Transverse colon (tissue), 4 donors: ENCODE measurements at regions not wholly inside any gene's neighbourhood (a gene's known extent, or its start where the extent isn't known, plus 50 kb on each side); places are given as distances from the start of the nearest gene placed in this dataset.
A peak's percentile ranks its signal among the peaks of the same experiment; 100 is the strongest.

ENCODE experiments used
- DNase-seq: peaks from one replicate; pipeline ENCODE4 v3.0.0-alpha.2; 2019
- H3K27ac ChIP-seq, 4 donors: fragments of 200-600 bp; sonication (generic); 2 replicates each; pipeline ENCODE4 v1.5.1; 2016 to 2018; ENCODE audit warnings: inconsistent platforms in 4 of 4
- H3K27me3 ChIP-seq: fragments of 200-600 bp; sonication (generic); 2 replicates; pipeline ENCODE4 v1.5.1; 2017; ENCODE audit warnings: inconsistent platforms
- H3K36me3 ChIP-seq, 4 donors: fragments of 200-600 bp; sonication (generic); 2 replicates each; pipeline ENCODE4 v1.5.1; 2017 to 2019; ENCODE audit warnings: inconsistent platforms in 4 of 4
- H3K4me1 ChIP-seq, 4 donors: fragments of 200-600 bp; sonication (generic); 2 replicates each; pipeline ENCODE4 v1.5.1; 2017 to 2020; ENCODE audit warnings: inconsistent platforms in 4 of 4
- H3K4me3 ChIP-seq, 4 donors: fragments of 200-600 bp; sonication (generic); 1 replicate in 1 of 4; 2 replicates in 3 of 4; pipeline versions ENCODE4 v1.5.1 to v1.6.1; 2017 to 2019; ENCODE audit warnings: inconsistent platforms in 4 of 4
- H3K9me3 ChIP-seq, 2 donors: fragments of 200-600 bp; sonication (generic); 2 replicates each; pipeline ENCODE4 v1.5.1; 2017 to 2019; ENCODE audit warnings: inconsistent platforms in 2 of 2
- EP300 ChIP-seq: sonication (generic); formaldehyde crosslinking; IDR thresholded peaks from one replicate; pipeline ENCODE4 v1.6.1; 2017; ENCODE audit warnings: antibody characterized with exemption, low read depth
- POLR2A ChIP-seq: fragments of 450-650 bp; IDR thresholded peaks from one replicate; pipeline ENCODE4 v1.6.1; 2016; ENCODE audit warnings: antibody characterized with exemption, mild to moderate bottlenecking, moderate library complexity
- POLR2AphosphoS5 ChIP-seq, 3 donors: sonication (generic); formaldehyde crosslinking; IDR thresholded peaks; one replicate each; pipeline ENCODE4 v1.6.1; 2016; ENCODE audit warnings: antibody characterized with exemption in 3 of 3
- WGBS, 2 donors: methylation state at CpG; one replicate each; pipeline ENCODE4 v1.1.5; 2018; ENCODE audit warnings: low coverage in 1 of 2; 5-methylcytosine and 5-hydroxymethylcytosine counted together
- in situ Hi-C, 4 donors: fragments of 200-750 bp; cut with MboI; loops; one replicate each; pipeline versions ENCODE4 v1.15.0 to v1.15.1; 2017; ENCODE audit warnings: low sequenced_read_pairs in 3 of 4, low pct_ligation_motif_present in 1 of 4, low pct_unique_long_range_greater_than_20kb in 1 of 4
- intact Hi-C: fragments of 100-400 bp; cut with DNase I; formaldehyde crosslinking; loops from one replicate; pipeline ENCODE4 v1.15.1; 2023; ENCODE audit warnings: low total_unique reads
- TF ChIP-seq, protein P1 (sequence below), 5 experiments: fragments of 200-600 bp in 3 of 5; fragments of 450-650 bp in 2 of 5; sonication (generic) in 3 of 5; IDR thresholded peaks; 1 replicate in 2 of 5; 2 replicates in 3 of 5; pipeline ENCODE4 v1.5.1; 2016 to 2017; ENCODE audit warnings: antibody characterized with exemption in 5 of 5, inconsistent platforms in 3 of 5, mild to moderate bottlenecking in 2 of 5, moderate library complexity in 1 of 5

- no peaks in the 10 kb centered on the region for H3K27me3 ChIP-seq
- WGBS, 2 donors: 92 to 94% methylated on average over 5 of the region's 5 CpGs
- H3K9me3 ChIP-seq: peaks cover 7 to 13% of the 10 kb centered on the region in 2 donors
- H3K4me1 ChIP-seq: peaks cover 3 to 17% (median 9%) of the 10 kb centered on the region in 4 donors
- no peak overlapping the region for H3K27ac ChIP-seq
- DNase-seq: no peak
- in situ Hi-C loops (no loop called here), intact Hi-C loops (no loop called here)
- no peaks in the 10 kb centered on the region for H3K36me3 ChIP-seq
- TF ChIP-seq POLR2A (no peak), POLR2AphosphoS5 (IDR thresholded peaks at IDR 0.05) (no peak), EP300 (no peak)
- TF ChIP-seq, protein P1, sequence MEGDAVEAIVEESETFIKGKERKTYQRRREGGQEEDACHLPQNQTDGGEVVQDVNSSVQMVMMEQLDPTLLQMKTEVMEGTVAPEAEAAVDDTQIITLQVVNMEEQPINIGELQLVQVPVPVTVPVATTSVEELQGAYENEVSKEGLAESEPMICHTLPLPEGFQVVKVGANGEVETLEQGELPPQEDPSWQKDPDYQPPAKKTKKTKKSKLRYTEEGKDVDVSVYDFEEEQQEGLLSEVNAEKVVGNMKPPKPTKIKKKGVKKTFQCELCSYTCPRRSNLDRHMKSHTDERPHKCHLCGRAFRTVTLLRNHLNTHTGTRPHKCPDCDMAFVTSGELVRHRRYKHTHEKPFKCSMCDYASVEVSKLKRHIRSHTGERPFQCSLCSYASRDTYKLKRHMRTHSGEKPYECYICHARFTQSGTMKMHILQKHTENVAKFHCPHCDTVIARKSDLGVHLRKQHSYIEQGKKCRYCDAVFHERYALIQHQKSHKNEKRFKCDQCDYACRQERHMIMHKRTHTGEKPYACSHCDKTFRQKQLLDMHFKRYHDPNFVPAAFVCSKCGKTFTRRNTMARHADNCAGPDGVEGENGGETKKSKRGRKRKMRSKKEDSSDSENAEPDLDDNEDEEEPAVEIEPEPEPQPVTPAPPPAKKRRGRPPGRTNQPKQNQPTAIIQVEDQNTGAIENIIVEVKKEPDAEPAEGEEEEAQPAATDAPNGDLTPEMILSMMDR (IDR thresholded peaks at IDR 0.05): no peak
- H3K4me3 ChIP-seq: no peak overlapping the region
These were observed 633.4 kb upstream of the KCNMB2 start for GRCh38 chr3:177902876-177903275.

DNA sequence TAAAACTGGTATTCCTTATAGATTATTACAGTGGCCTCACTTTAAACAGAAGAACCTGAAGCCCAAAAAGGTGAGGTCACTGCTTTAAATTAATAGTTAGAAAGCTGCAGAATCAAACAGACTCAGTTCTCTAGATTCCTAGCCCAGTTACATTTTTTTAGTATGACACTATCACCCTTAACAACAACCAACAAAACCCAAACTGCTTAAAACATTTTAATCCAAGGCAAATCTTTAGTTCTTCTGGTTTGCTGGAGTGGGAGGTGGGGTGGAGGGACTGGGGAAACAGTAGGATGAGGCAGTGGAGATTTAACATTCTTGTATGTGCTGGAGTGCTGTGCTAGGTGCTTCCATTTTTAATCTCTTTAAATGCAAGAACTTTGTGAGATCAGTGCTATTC, 631.6 kb upstream of the KCNMB2 start:
- intact Hi-C loops (no loop called here), in situ Hi-C loops (no loop called here)
- TF ChIP-seq POLR2AphosphoS5 (IDR thresholded peaks at IDR 0.05): no peak
- no peak for TF ChIP-seq POLR2A
- TF ChIP-seq EP300: no peak
- TF ChIP-seq, protein P1 (IDR thresholded peaks at IDR 0.05): no peak
- no peaks in the 10 kb centered on the region for H3K27me3 ChIP-seq
- H3K4me1 ChIP-seq: peaks cover 3 to 17% (median 9%) of the 10 kb centered on the region in 4 donors
- no peaks in the 10 kb centered on the region for H3K36me3 ChIP-seq
- H3K9me3 ChIP-seq: peaks cover 6 to 13% of the 10 kb centered on the region in 2 donors
- no peak overlapping the region for H3K4me3 ChIP-seq
- DNase-seq: no peak
- H3K27ac ChIP-seq: peak overlapping the region; percentile 33 to 76 (median 67)

DNA sequence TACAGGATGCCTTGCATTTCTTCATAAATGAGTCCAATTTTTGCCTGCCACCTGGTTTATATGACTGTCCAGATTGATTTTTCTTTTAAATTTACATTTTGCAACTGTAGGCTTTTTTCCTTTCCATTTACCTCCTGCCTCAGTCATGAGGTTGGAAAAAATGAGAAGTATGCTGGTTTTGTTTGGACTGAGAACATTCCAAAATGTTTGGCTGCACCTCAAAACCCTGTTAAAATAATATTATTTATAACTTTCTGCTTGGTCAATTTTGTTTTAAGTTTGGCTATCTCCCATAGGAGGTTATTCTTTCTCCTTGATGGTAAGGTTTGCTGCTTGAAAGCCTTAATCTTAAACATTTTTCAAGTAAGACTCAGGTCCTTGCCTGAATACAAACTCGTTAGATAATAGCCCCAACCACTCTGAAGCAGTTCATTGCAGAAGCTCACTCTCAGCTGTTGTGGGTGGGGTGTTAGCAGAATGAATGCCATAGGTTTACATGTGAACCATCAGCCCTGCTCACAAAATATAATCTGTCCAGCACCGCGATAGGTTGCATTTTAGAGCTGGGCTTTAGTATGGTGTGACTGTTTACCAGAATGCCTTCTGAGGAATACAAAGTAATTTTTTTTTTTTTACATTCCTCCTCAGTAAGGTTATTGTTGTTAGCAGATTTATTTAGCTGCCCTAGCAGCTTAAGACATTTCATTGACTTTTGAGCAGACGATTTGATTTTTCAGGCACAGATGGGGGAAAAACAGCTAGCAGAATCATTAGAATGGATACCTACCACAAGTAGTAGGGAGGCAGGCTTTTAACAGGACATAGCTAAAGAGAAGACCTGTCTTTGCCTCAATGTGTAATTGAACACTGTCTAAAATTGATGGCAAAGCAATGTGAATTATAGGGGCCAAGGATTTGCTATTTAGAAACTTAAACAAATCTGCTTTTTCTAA, 630.8 kb upstream of the KCNMB2 start:
- Histone ChIP-seq H3K27me3 (no peaks in the 10 kb centered on the region), H3K4me1 (peaks cover 3 to 17% (median 9%) of the 10 kb centered on the region in 4 donors), H3K9me3 (peaks cover 0 to 9% of the 10 kb centered on the region in 2 donors), H3K4me3 (no peak overlapping the region), H3K36me3 (no peaks in the 10 kb centered on the region), H3K27ac (peak overlapping the region; percentile 33 to 76 (median 67))
- TF ChIP-seq, protein P1 (IDR thresholded peaks at IDR 0.05): no peak
- intact Hi-C loops (no loop called here), in situ Hi-C loops (no loop called here)
- 68 to 76% methylated on average over 2 to 4 of the region's 4 CpGs for WGBS, 2 donors
- no peak for DNase-seq

GRCh38 chr3:177906126-177906511, 630.1 kb upstream of the KCNMB2 start:
- intact Hi-C loops (no loop called here), in situ Hi-C loops (no loop called here)
- no peaks in the 10 kb centered on the region for H3K36me3 ChIP-seq
- TF ChIP-seq, protein P1 (IDR thresholded peaks at IDR 0.05): no peak
- no peak for TF ChIP-seq POLR2A
- no peak for TF ChIP-seq EP300
- peak in 1 of 3 donors; percentile 31 for TF ChIP-seq POLR2AphosphoS5 (IDR thresholded peaks at IDR 0.05)
- no peak overlapping the region for H3K4me3 ChIP-seq
- no peaks in the 10 kb centered on the region for H3K27me3 ChIP-seq
- peaks cover 0 to 2% of the 10 kb centered on the region in 2 donors for H3K9me3 ChIP-seq
- no peak for DNase-seq
- 67 to 71% methylated on average over 4 of the region's 4 CpGs for WGBS, 2 donors
- H3K27ac ChIP-seq: peak overlapping the region; percentile 33 to 76 (median 67)
- H3K4me1 ChIP-seq: peaks cover 3 to 17% (median 9%) of the 10 kb centered on the region in 4 donors
